ENCODE measurements at regions not wholly inside any gene's neighbourhood (a gene's known extent, or its start where the extent isn't known, plus 50 kb on each side); places are given as distances from the start of the nearest gene placed in this dataset.

DNA sequence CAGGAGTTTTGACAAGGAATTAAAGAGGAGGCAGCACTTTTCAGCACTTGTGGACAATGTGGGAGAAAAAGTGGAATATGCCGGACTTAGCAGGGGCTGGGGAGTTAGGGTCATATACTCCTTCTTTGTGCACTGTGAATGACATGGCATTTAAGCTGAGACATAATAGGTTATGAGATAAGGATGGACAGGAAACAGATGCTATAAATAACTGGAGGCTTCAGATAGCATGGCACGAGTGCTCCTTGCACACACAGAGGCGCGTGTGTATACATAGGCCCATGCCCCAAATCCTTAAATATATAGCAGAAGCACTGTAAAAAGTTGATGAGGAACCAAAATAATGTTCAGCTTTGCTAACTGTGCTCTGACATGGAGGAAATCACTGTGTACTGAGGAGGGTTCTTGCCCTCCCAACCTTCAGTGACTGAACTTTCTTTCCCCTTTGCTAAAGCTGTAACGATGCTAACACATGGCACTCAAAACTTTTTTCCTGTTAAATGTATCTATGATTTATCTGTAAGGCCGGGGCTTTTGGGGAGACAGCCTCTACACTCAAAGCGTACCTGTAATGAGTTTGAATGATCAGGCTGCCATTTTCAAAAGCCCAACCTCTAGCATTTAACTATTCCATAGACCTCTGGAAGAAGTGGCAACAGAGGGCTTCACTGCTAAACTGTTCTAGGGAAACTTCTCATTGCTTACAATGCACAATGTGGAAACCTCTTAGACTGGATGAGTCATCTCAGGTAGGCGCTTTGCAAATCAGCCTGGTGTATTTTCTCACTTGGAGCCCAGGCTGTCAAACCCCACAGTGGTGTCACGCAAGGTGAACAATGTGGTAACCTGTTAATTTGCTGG, 784.6 kb downstream of the NR2F2 start:
- TF ChIP-seq, protein P1, sequence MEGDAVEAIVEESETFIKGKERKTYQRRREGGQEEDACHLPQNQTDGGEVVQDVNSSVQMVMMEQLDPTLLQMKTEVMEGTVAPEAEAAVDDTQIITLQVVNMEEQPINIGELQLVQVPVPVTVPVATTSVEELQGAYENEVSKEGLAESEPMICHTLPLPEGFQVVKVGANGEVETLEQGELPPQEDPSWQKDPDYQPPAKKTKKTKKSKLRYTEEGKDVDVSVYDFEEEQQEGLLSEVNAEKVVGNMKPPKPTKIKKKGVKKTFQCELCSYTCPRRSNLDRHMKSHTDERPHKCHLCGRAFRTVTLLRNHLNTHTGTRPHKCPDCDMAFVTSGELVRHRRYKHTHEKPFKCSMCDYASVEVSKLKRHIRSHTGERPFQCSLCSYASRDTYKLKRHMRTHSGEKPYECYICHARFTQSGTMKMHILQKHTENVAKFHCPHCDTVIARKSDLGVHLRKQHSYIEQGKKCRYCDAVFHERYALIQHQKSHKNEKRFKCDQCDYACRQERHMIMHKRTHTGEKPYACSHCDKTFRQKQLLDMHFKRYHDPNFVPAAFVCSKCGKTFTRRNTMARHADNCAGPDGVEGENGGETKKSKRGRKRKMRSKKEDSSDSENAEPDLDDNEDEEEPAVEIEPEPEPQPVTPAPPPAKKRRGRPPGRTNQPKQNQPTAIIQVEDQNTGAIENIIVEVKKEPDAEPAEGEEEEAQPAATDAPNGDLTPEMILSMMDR (IDR thresholded peaks at IDR 0.05), result no peak
- TF ChIP-seq POLR2AphosphoS5 (IDR thresholded peaks at IDR 0.05), result no peak

All from breast epithelium (tissue), 3 donors.